K562 (cell line): ENCODE measurements at regions not wholly inside any gene's neighbourhood (a gene's known extent, or its start where the extent isn't known, plus 50 kb on each side); places are given as distances from the start of the nearest gene placed in this dataset.

Source experiments
- CXXC5 ChIP-seq: fragments of 250-450 bp; sonication (Bioruptor Pico); IDR thresholded peaks from 2 replicates; pipeline ENCODE4 v1.8.0; 2022; ENCODE audit warnings: inconsistent platforms, mild to moderate bottlenecking, moderate library complexity
- EP400 ChIP-seq: fragments of 450-650 bp; IDR thresholded peaks from 2 replicates; pipeline ENCODE4 v1.6.1; 2017; ENCODE audit warnings: antibody characterized with exemption, mild to moderate bottlenecking, moderate library complexity
- HNRNPH1 ChIP-seq: fragments of 200-400 bp; formaldehyde crosslinking; optimal IDR thresholded peaks from 2 replicates; pipeline ENCODE3; 2017; ENCODE audit warnings: low read depth, mild to moderate bottlenecking, low read length, moderate library complexity
- RBM39 ChIP-seq: fragments of 200-400 bp; formaldehyde crosslinking; optimal IDR thresholded peaks from 2 replicates; pipeline ENCODE3; 2018; ENCODE audit warnings: low read depth, low read length
- TRIM24 ChIP-seq, 2 experiments: fragments of 450-650 bp; IDR thresholded peaks; 2 replicates each; pipeline ENCODE4 v1.6.1; 2016
- WHSC1 ChIP-seq: IDR thresholded peaks from one replicate; pipeline ENCODE4 v1.6.1; 2012; ENCODE audit warnings: low read length, control low read depth, inconsistent platforms
- ZNF263 ChIP-seq: sonication (generic); formaldehyde crosslinking; IDR thresholded peaks from 2 replicates; pipeline ENCODE4 v1.8.0; 2022; ENCODE audit warnings: mild to moderate bottlenecking, missing genetic modification reagents, borderline replicate concordance
- TF ChIP-seq, protein P1 (sequence below), 2 experiments: fragments of 450-650 bp; IDR thresholded peaks; 2 replicates each; pipeline ENCODE4 v1.6.1; 2016; ENCODE audit warnings: mild to moderate bottlenecking in 2 of 2, borderline replicate concordance in 1 of 2, low read depth in 1 of 2, moderate library complexity in 1 of 2
- TF ChIP-seq, protein P2 (sequence below): fragments of 250-450 bp; sonication (Bioruptor Pico); IDR thresholded peaks from 2 replicates; pipeline ENCODE4 v1.5.0; 2021
- TF ChIP-seq, protein P3 (sequence below): fragments of 250-450 bp; sonication (Bioruptor Pico); IDR thresholded peaks from 2 replicates; pipeline ENCODE4 v1.4.0; 2020; ENCODE audit warnings: mild to moderate bottlenecking, moderate library complexity, borderline replicate concordance
- TF ChIP-seq, protein P4 (sequence below): sonication (generic); formaldehyde crosslinking; IDR thresholded peaks from 2 replicates; pipeline ENCODE4 v1.8.1; 2023; ENCODE audit warnings: missing genetic modification reagents, mild to moderate bottlenecking, borderline replicate concordance

DNA sequence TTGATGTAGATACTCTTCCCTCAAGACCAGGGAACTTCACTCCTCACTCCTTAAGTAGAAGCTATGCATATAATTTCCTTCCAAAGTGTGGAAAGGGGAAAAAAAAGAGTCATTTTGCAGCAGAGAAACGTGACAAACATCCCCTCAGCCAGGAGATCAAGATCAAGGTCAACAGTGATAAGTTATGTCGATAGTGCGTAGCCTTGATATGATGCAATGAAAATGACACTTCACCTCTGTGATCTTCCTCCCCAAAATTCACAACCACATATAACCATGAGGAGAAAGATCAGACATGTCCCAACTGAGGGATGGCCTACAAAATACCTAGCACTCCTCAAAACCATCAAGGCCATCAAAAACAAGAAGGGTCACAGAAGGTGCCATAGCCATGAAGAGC lies 160.4 kb upstream of the MYLIP start (continued):
- TF ChIP-seq, protein P1, sequence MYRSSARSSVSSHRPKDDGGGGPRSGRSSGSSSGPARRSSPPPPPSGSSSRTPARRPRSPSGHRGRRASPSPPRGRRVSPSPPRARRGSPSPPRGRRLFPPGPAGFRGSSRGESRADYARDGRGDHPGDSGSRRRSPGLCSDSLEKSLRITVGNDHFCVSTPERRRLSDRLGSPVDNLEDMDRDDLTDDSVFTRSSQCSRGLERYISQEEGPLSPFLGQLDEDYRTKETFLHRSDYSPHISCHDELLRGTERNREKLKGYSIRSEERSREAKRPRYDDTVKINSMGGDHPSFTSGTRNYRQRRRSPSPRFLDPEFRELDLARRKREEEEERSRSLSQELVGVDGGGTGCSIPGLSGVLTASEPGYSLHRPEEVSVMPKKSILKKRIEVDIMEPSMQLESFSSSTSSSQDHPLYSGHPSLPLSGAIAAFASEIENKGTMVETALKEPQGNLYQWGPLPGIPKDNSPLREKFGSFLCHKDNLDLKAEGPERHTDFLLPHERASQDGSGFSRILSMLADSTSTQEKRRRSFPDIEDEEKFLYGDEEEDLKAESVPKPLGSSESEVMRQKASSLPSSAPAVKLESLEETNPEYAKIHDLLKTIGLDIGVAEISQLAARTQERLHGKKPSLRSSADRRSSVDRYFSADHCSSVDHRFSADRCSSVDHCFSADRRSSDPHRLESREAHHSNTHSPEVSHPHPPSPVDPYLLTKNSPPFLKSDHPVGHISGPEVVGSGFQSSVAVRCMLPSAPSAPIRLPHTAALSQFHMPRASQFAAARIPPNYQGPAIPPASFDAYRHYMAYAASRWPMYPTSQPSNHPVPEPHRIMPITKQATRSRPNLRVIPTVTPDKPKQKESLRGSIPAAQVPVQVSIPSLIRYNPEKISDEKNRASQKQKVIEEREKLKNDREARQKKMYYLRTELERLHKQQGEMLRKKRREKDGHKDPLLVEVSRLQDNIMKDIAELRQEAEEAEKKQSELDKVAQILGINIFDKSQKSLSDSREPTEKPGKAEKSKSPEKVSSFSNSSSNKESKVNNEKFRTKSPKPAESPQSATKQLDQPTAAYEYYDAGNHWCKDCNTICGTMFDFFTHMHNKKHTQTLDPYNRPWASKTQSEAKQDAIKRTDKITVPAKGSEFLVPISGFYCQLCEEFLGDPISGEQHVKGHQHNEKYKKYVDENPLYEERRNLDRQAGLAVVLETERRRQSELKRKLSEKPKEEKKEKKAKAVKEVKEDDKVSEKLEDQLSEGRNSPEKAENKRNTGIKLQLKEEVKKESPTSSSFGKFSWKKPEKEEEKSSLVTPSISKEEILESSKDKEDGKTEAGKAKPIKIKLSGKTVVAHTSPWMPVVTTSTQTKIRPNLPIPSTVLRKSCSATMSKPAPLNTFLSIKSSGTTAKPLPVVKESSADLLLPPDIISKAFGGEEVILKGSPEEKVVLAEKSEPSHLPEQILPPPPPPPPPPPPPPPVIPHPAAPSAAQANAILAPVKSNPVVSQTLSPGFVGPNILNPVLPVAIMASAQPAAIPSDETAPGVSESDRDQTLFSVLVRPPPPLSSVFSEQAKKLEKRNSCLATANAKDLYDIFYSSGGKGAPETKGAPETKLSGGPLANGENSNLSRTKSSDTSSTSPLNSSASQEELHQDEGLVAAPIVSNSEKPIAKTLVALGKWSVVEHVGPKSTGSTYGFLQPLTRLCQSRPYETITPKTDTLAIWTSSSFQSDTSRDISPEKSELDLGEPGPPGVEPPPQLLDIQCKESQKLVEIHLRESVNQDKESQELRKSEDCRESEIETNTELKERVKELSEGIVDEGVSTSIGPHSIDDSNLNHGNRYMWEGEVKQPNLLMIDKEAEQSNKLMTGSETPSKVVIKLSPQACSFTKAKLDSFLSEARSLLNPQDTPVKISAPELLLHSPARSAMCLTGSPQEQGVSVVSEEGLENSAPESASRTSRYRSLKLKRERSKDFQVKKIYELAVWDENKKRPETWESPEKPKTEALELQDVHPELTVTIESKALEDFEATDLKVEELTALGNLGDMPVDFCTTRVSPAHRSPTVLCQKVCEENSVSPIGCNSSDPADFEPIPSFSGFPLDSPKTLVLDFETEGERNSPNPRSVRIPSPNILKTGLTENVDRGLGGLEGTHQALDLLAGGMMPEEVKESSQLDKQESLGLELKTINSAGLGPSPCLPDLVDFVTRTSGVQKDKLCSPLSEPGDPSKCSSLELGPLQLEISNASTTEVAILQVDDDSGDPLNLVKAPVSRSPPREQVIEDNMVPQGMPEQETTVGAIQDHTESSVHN (IDR thresholded peaks at IDR 0.05; ENCODE audit: borderline replicate concordance in 1 of 2, low read depth in 1 of 2), result no peak
- TF ChIP-seq RBM39 (no peak), EP400 (no peak), TRIM24 (IDR thresholded peaks at IDR 0.05) (peak in 1 of 2 experiments; percentile 37; a peak in 3 of 4 replicates), ZNF263 (CRISPR knock-in tag) (no peak), WHSC1 (no peak), CXXC5 (CRISPR knock-in tag) (0 out of 2 replicates have a peak, but pooled peaks have one; percentile 20), HNRNPH1 (no peak)
- TF ChIP-seq, protein P2, sequence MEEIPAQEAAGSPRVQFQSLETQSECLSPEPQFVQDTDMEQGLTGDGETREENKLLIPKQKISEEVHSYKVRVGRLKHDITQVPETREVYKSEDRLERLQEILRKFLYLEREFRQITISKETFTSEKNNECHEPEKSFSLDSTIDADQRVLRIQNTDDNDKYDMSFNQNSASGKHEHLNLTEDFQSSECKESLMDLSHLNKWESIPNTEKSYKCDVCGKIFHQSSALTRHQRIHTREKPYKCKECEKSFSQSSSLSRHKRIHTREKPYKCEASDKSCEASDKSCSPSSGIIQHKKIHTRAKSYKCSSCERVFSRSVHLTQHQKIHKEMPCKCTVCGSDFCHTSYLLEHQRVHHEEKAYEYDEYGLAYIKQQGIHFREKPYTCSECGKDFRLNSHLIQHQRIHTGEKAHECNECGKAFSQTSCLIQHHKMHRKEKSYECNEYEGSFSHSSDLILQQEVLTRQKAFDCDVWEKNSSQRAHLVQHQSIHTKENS (CRISPR knock-in tag), result no peak
- TF ChIP-seq, protein P3, sequence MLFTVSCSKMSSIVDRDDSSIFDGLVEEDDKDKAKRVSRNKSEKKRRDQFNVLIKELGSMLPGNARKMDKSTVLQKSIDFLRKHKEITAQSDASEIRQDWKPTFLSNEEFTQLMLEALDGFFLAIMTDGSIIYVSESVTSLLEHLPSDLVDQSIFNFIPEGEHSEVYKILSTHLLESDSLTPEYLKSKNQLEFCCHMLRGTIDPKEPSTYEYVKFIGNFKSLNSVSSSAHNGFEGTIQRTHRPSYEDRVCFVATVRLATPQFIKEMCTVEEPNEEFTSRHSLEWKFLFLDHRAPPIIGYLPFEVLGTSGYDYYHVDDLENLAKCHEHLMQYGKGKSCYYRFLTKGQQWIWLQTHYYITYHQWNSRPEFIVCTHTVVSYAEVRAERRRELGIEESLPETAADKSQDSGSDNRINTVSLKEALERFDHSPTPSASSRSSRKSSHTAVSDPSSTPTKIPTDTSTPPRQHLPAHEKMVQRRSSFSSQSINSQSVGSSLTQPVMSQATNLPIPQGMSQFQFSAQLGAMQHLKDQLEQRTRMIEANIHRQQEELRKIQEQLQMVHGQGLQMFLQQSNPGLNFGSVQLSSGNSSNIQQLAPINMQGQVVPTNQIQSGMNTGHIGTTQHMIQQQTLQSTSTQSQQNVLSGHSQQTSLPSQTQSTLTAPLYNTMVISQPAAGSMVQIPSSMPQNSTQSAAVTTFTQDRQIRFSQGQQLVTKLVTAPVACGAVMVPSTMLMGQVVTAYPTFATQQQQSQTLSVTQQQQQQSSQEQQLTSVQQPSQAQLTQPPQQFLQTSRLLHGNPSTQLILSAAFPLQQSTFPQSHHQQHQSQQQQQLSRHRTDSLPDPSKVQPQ, result no peak
- TF ChIP-seq, protein P4, sequence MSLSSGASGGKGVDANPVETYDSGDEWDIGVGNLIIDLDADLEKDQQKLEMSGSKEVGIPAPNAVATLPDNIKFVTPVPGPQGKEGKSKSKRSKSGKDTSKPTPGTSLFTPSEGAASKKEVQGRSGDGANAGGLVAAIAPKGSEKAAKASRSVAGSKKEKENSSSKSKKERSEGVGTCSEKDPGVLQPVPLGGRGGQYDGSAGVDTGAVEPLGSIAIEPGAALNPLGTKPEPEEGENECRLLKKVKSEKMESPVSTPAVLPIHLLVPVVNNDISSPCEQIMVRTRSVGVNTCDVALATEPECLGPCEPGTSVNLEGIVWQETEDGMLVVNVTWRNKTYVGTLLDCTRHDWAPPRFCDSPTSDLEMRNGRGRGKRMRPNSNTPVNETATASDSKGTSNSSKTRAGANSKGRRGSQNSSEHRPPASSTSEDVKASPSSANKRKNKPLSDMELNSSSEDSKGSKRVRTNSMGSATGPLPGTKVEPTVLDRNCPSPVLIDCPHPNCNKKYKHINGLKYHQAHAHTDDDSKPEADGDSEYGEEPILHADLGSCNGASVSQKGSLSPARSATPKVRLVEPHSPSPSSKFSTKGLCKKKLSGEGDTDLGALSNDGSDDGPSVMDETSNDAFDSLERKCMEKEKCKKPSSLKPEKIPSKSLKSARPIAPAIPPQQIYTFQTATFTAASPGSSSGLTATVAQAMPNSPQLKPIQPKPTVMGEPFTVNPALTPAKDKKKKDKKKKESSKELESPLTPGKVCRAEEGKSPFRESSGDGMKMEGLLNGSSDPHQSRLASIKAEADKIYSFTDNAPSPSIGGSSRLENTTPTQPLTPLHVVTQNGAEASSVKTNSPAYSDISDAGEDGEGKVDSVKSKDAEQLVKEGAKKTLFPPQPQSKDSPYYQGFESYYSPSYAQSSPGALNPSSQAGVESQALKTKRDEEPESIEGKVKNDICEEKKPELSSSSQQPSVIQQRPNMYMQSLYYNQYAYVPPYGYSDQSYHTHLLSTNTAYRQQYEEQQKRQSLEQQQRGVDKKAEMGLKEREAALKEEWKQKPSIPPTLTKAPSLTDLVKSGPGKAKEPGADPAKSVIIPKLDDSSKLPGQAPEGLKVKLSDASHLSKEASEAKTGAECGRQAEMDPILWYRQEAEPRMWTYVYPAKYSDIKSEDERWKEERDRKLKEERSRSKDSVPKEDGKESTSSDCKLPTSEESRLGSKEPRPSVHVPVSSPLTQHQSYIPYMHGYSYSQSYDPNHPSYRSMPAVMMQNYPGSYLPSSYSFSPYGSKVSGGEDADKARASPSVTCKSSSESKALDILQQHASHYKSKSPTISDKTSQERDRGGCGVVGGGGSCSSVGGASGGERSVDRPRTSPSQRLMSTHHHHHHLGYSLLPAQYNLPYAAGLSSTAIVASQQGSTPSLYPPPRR (CRISPR knock-in tag), result no peak
